Fibroblast of mammary gland (primary cell): ENCODE measurements at regions not wholly inside any gene's neighbourhood (a gene's known extent, or its start where the extent isn't known, plus 50 kb on each side); places are given as distances from the start of the nearest gene placed in this dataset.

Experiments used
- DNase-seq: peaks from one replicate; pipeline ENCODE4 v3.0.0-alpha.2; 2010; ENCODE audit warnings: low read depth
- H3K4me3 ChIP-seq: 2 replicates; pipeline ENCODE4 v1.5.1; 2011; ENCODE audit warnings: low read depth, mild to moderate bottlenecking, low read length, moderate library complexity; ENCODE audit not compliant: control insufficient read depth
- CTCF ChIP-seq: conservative IDR thresholded peaks from 2 replicates; pipeline ENCODE4 v1.5.1; 2011; ENCODE audit warnings: low read depth, low read length, inconsistent platforms; ENCODE audit not compliant: control insufficient read depth, insufficient read depth

DNA sequence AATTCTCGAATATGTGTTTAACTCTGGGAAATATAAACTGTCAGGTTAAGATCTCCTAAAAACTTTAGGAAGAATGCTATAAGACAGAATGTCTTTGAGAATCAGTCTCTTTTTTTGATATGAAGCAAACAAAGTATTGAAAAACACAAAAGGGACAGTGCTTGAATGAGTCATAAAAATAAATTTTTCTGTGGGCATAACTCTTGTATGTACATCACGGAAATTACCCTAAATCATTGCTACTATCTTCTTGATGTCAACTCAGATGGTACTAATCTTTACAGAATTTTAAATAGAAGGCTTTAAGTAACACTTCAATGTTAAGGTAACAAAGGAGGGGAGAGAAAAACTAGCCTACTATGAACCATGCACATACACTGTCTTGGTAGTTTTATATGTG, 244.0 kb upstream of the AMIGO2 start:
- no peak overlapping the region for H3K4me3 ChIP-seq
- TF ChIP-seq CTCF, result no peak
- no peak for DNase-seq

DNA sequence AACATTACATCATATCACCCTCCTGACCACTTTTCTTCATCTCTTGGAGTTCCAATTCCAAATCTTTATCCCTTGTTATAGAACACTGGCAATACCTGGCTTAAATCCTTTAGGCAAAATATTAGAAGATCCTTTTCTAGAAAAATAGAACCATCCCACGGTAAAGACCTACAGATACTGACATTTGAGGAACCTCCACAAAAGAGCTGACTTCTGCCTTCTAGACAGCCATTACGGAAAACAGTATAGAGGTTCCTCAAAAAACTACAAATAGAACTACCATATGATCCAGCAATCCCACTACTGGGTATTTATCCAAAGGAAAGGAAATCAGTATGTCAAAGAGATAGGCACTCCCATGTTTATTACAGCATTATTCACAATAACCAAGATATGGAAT, 241.7 kb upstream of the AMIGO2 start:
- no peak for DNase-seq
- H3K4me3 ChIP-seq, result no peak overlapping the region
- TF ChIP-seq CTCF, result no peak

- no peak overlapping the region for H3K4me3 ChIP-seq
Measured at GRCh38 chr12:47319746-47320145, 240.0 kb upstream of the AMIGO2 start.

GRCh38 chr12:47318963-47319362, 239.2 kb upstream of the AMIGO2 start:
- no peak for DNase-seq
- TF ChIP-seq CTCF, result no peak
- no peak overlapping the region for H3K4me3 ChIP-seq

More at GRCh38 chr12:47319746-47320145, 240.0 kb upstream of the AMIGO2 start:
- no peak for DNase-seq
- TF ChIP-seq CTCF, result no peak

GRCh38 chr12:47317175-47317915, 237.6 kb upstream of the AMIGO2 start:
- H3K4me3 ChIP-seq, result no peak overlapping the region
- no peak for DNase-seq
- TF ChIP-seq CTCF, result no peak

GRCh38 chr12:47316609-47317049, 236.9 kb upstream of the AMIGO2 start:
- H3K4me3 ChIP-seq, result no peak overlapping the region
- DNase-seq, result no peak
- TF ChIP-seq CTCF, result no peak

DNA sequence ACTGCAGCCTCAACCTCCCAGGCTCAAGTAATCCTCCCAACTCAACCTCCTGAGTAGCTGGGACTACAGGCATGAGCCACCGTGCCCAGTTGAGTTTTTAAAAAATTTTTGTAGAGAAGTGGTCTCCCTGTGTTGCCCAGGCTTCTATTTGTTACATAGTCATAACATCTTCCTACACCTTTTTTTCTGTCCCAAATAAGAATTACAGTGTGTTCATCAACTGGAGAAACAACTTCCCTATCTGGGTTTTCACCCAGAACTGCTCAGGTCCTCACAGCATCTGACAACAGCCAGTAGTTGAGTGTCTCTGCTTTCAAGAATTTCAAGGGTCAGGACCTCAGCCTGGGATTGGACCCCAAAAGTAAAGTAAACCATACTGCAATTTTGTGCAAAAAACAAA, 235.2 kb upstream of the AMIGO2 start:
- no peak for TF ChIP-seq CTCF
- DNase-seq, result no peak
- no peak overlapping the region for H3K4me3 ChIP-seq
